NCI-H2196 treated with DMSO at 0.1 percent for 48 hours (cell line): ENCODE measurements at regions not wholly inside any gene's neighbourhood (a gene's known extent, or its start where the extent isn't known, plus 50 kb on each side); places are given as distances from the start of the nearest gene placed in this dataset.

Source experiments
- DNase-seq: peaks from one replicate; lab custom pipeline; 2025; ENCODE audit not compliant: unreplicated experiment; lab: John Stamatoyannopoulos, UW

DNA sequence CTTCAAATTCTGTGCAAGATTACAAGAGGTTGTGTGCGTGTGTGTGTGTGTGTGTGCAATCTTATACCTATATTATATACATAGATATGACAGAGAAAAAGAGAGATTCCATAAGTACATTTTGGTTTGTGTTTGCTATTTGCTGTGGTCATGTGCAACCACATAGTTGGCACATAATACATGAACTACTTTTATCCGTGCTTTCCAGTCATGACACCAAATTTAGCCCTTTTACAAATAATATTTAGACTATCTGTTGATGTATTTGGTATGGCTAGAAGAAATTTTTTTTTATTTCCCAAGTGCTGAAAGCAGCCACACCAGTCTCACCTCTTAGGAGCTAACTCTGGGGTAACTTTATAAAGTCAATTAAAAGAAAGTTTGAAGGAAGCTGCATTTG lies 63.5 kb upstream of the EGFR start:
- no peak for DNase-seq

DNA sequence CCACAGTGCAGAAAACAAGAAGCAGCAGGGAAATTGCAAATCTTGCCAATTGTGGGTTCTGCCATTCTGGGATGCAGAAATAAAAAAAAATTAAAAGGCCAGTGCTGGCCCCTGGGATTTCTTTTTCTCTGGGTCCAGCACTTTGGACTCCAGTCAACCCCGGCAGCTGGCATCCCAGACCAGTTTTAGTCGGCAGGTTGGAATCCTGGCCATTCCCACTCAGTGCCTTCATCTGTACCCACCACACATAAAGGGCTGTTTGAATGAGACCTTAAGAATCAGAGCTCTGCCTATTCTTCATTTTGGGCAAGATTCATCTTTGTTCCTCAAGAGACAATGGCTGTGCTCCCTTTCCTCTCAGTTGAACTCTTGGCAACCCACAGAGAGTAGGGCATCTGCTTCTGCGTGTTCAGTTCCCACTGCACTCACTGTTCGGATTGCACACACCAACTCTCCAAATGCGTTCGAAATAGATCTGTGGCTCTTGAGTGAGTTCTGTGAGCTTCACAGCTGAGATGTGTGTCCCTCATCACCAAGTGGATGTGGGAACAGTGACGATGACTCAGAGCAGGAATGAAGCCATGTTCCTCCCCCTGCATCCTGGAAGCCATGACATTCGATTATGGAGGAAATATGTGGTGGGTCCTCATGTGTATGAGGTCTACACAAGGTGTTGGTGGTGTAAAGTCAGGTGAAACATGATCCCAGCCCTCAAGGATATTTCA lies 63.0 kb upstream of the EGFR start:
- DNase-seq, result no peak

DNA sequence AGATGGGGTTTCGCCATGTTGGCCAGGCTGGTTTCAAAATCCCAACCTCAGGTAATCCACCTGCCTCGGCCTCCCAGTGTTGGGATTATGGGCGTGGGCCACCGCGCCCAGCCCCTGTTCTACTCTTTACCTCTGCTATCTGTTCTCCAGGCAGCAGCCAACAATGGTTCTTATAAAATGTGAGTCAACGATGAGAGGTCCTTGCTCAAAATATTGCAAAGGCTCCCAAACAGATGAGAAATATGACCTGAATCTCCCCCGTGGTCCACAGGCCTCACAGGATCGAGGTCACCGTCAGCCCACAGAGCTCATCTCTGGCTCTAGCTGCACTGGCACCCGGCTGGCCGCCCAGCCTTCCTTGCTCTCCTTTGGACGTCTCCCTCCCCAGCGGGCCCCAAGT lies 62.0 kb upstream of the EGFR start:
- DNase-seq, result no peak

DNA sequence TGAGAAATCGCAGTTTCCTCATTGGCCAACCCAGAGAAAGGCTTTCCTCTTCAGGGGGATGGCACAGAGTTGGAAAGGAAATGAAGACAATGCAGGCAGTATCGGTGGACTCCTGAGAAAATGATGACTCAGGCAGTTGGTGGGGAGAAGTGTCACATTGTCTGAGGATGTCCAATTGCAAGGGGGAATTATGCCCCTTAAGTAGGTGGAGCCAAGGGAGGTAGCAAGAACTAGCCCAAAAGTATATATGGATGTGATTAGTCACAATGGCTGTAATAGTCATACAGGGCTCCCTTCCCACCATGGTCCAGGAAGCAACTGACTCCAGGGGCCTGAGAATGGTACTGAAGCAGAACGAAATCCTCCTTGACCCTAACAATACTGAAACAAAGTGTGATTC lies 58.3 kb upstream of the EGFR start:
- no peak for DNase-seq

DNA sequence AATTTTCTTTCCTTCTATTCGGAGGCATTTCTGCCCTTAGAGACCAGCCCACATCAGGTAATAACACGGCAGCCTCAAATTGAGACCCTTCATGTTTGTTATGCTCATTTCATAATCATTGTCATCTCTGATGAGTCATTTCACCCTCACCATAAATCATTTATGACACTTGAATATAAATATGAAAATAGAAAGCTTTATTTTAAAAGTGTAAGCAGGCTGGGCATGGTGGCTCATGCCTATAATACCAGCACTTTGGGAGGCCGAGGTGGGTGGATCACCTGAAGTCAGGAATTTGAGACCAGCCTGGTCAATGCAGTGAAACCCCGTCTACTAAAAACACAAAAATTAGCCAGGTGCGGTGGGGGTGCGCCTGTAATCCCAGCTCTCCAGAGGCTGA lies 57.4 kb upstream of the EGFR start:
- DNase-seq, result no peak

DNA sequence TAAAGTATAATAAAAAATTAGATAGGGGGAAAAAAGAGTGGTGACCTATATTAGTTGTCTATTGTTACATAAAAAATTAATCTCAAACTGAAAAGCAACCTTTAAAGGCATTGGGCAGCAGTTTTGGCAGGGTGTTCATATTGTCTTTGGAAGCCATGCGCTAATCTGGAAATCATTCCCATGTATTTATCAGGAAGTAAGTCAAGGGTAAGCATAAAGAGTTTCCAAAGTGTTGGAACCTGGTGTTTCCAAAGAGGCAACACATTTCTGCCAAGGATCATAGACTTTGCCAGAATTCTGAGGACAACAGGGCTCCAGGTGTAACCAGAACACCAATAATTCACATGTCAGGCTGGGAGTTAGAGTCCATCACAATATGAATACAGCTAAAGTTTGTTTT lies 55.7 kb upstream of the EGFR start:
- no peak for DNase-seq

DNA sequence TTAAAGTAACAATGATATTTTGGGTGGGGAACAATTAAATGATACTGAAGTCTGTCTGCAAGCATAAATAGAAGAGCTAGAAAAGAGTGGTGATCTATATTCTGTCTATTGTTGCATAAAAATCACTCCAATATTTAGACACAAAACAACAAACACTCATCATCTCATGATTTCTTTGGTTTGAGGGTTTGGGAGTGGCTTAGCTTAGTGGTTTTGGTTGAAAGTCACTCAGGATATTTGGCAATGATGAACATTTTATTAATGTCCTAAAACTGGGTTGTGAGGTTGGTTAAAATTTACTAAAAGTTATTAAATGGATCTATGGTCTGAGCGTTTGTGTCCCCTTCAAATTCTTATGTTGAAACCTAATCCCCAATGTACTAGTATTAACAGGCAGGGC lies 54.7 kb upstream of the EGFR start:
- DNase-seq, result no peak

DNA sequence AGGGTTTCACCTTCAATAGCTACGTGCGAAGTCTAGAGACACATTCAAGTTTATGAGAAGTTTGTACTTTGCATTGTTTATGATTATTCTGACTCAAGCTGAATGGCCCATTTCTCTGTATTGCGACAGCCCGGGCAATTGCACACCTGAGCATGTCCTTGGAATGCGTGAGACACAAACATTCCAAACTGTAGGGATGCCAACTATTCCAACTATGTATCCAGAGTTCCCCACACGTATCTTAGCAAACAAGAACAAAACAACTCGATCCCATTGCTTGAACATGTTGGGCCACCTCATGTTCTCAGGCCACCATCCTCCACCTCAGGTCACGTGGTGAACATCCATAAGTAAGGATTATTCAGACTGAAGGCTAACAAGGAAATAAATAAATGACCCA lies 51.4 kb upstream of the EGFR start:
- DNase-seq, result no peak

DNA sequence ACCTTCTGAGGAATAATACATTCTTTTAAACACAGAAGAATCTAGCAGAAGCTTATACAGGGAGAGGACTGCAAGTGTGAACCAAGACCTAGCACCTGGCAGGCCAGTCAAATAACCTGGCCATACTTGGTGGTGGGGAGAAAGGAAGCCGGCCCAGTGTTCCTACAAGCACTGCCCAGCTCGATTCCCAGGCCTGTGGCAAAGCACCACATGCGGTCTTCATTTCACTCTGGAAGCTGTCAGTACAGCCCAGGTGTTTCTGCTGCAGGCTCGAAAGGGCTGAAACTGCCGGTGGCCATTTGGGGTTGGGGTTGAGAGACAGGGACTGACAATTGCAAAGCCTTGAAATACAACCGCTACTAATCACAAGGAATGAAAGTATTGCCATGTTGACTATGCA lies 50.8 kb upstream of the EGFR start:
- no peak for DNase-seq
